Activated naive CD8-positive, alpha-beta T cell treated with anti-CD3 and anti-CD28 coated beads, Interleukin-2, amount 10 ng/mL, durations not matched to agents 7 days and 5 days (primary cell): ENCODE measurements at regions not wholly inside any gene's neighbourhood (a gene's known extent, or its start where the extent isn't known, plus 50 kb on each side); places are given as distances from the start of the nearest gene placed in this dataset.

Source experiments
- ATAC-seq: fragments of 150-1000 bp; cut with Tn5 transposase; one replicate; pipeline ENCODE4 v1.10.0; 2021; ENCODE audit warnings: low read depth, moderate library complexity
- POLR2A ChIA-PET: fragments of 350-600 bp; sonication (Branson Sonifier 250); formaldehyde crosslinking; loops from one replicate; lab custom pipeline; 2021; ENCODE audit warnings: antibody characterized with exemption; lab: Charles Lee
- DNase-seq: peaks from one replicate; pipeline ENCODE4 v3.0.0; 2021
- H3K27ac Mint-ChIP-seq: one replicate; pipeline ENCODE4 v1.8.0; 2022; ENCODE audit warnings: mild to moderate bottlenecking, mixed read lengths
- H3K27me3 Mint-ChIP-seq: one replicate; pipeline ENCODE4 v1.8.0; 2022; ENCODE audit warnings: mild to moderate bottlenecking, moderate library complexity, mixed read lengths
- H3K36me3 Mint-ChIP-seq: one replicate; pipeline ENCODE4 v1.8.0; 2021; ENCODE audit warnings: mild to moderate bottlenecking, mixed read lengths
- H3K4me1 Mint-ChIP-seq: one replicate; pipeline ENCODE4 v1.8.0; 2021; ENCODE audit warnings: mixed read lengths
- H3K4me3 Mint-ChIP-seq: one replicate; pipeline ENCODE4 v1.8.0; 2022; ENCODE audit warnings: mild to moderate bottlenecking, moderate library complexity, mixed read lengths
- H3K9me3 Mint-ChIP-seq: one replicate; pipeline ENCODE4 v1.8.0; 2021; ENCODE audit warnings: mixed read lengths

GRCh38 chr3:171963546-171963945 lies 75.8 kb upstream of the FNDC3B start:
- ATAC-seq, result no peak
- no peaks in the 10 kb centered on the region for H3K27me3 Mint-ChIP-seq
- peaks cover 13% of the 10 kb centered on the region for H3K4me1 Mint-ChIP-seq
- no peak overlapping the region for H3K27ac Mint-ChIP-seq
- DNase-seq, result no peak
- no peak overlapping the region for H3K4me3 Mint-ChIP-seq
- no peaks in the 10 kb centered on the region for H3K36me3 Mint-ChIP-seq
- POLR2A ChIA-PET, result no interaction called here
- peaks cover 2% of the 10 kb centered on the region for H3K9me3 Mint-ChIP-seq

- ATAC-seq (no peak), DNase-seq (no peak)
- no peaks in the 10 kb centered on the region for H3K27me3 Mint-ChIP-seq
- POLR2A ChIA-PET, result no interaction called here
- no peak overlapping the region for H3K4me3 Mint-ChIP-seq
- peaks cover 3% of the 10 kb centered on the region for H3K9me3 Mint-ChIP-seq
- H3K27ac Mint-ChIP-seq, result no peak overlapping the region
- H3K4me1 Mint-ChIP-seq, result peaks cover 10% of the 10 kb centered on the region
- H3K36me3 Mint-ChIP-seq, result no peaks in the 10 kb centered on the region
Observed at GRCh38 chr3:171965067-171965712, 74.2 kb upstream of the FNDC3B start.

- H3K4me1 Mint-ChIP-seq, result peaks cover 4% of the 10 kb centered on the region
- peaks cover 3% of the 10 kb centered on the region for H3K9me3 Mint-ChIP-seq
- no peak overlapping the region for H3K4me3 Mint-ChIP-seq
- DNase-seq, result no peak
- no peak overlapping the region for H3K27ac Mint-ChIP-seq
- POLR2A ChIA-PET, result no interaction called here
- ATAC-seq, result no peak
- H3K36me3 Mint-ChIP-seq, result no peaks in the 10 kb centered on the region
- H3K27me3 Mint-ChIP-seq, result no peaks in the 10 kb centered on the region
Observed at GRCh38 chr3:171966533-171967136, 72.7 kb upstream of the FNDC3B start.

GRCh38 chr3:171967137-171967783 lies 72.1 kb upstream of the FNDC3B start:
- POLR2A ChIA-PET, result no interaction called here
- no peak for DNase-seq
- ATAC-seq, result no peak

GRCh38 chr3:171967932-171968678 lies 71.3 kb upstream of the FNDC3B start:
- Mint-ChIP-seq H3K4me1 (peaks cover 4% of the 10 kb centered on the region), H3K4me3 (no peak overlapping the region), H3K9me3 (peaks cover 3% of the 10 kb centered on the region), H3K27ac (no peak overlapping the region), H3K36me3 (no peaks in the 10 kb centered on the region), H3K27me3 (no peaks in the 10 kb centered on the region)
- POLR2A ChIA-PET, result no interaction called here
- ATAC-seq, result no peak
- DNase-seq, result no peak

More at GRCh38 chr3:171967137-171967783, 72.1 kb upstream of the FNDC3B start:
- Mint-ChIP-seq H3K36me3 (no peaks in the 10 kb centered on the region), H3K27ac (no peak overlapping the region), H3K9me3 (peaks cover 3% of the 10 kb centered on the region), H3K27me3 (no peaks in the 10 kb centered on the region), H3K4me1 (peaks cover 4% of the 10 kb centered on the region), H3K4me3 (no peak overlapping the region)

GRCh38 chr3:171970301-171970788 lies 69.0 kb upstream of the FNDC3B start:
- no peak for ATAC-seq
- Mint-ChIP-seq H3K36me3 (no peaks in the 10 kb centered on the region), H3K4me3 (no peak overlapping the region), H3K9me3 (peaks cover 3% of the 10 kb centered on the region), H3K27me3 (peaks cover 3% of the 10 kb centered on the region), H3K27ac (no peak overlapping the region), H3K4me1 (peaks cover 4% of the 10 kb centered on the region)
- POLR2A ChIA-PET, result no interaction called here
- DNase-seq, result no peak

- POLR2A ChIA-PET, result no interaction called here
- peaks cover 4% of the 10 kb centered on the region for H3K4me1 Mint-ChIP-seq
- peaks cover 3% of the 10 kb centered on the region for H3K27me3 Mint-ChIP-seq
- no peaks in the 10 kb centered on the region for H3K36me3 Mint-ChIP-seq
- peaks cover 3% of the 10 kb centered on the region for H3K9me3 Mint-ChIP-seq
- ATAC-seq (no peak), DNase-seq (no peak)
- H3K4me3 Mint-ChIP-seq, result no peak overlapping the region
- H3K27ac Mint-ChIP-seq, result no peak overlapping the region
Observed at GRCh38 chr3:171971919-171972514, 67.4 kb upstream of the FNDC3B start.

GRCh38 chr3:171972871-171973348 lies 66.5 kb upstream of the FNDC3B start:
- ATAC-seq (no peak), DNase-seq (no peak)
- H3K9me3 Mint-ChIP-seq, result peaks cover 4% of the 10 kb centered on the region
- H3K4me1 Mint-ChIP-seq, result peaks cover 3% of the 10 kb centered on the region
- H3K4me3 Mint-ChIP-seq, result no peak overlapping the region
- no peak overlapping the region for H3K27ac Mint-ChIP-seq
- peaks cover 3% of the 10 kb centered on the region for H3K27me3 Mint-ChIP-seq
- H3K36me3 Mint-ChIP-seq, result no peaks in the 10 kb centered on the region
- POLR2A ChIA-PET, result no interaction called here

GRCh38 chr3:171974986-171975837 lies 64.2 kb upstream of the FNDC3B start:
- no peak for ATAC-seq
- peaks cover 3% of the 10 kb centered on the region for H3K4me1 Mint-ChIP-seq
- no peak overlapping the region for H3K4me3 Mint-ChIP-seq
- H3K9me3 Mint-ChIP-seq, result peaks cover 4% of the 10 kb centered on the region
- no peak overlapping the region for H3K27ac Mint-ChIP-seq
- DNase-seq, result no peak
- POLR2A ChIA-PET, result no interaction called here
- H3K36me3 Mint-ChIP-seq, result peaks cover 4% of the 10 kb centered on the region
- peaks cover 3% of the 10 kb centered on the region for H3K27me3 Mint-ChIP-seq

- POLR2A ChIA-PET, result no interaction called here
- no peak for DNase-seq
- peaks cover 9% of the 10 kb centered on the region for H3K4me1 Mint-ChIP-seq
- peaks cover 4% of the 10 kb centered on the region for H3K9me3 Mint-ChIP-seq
- peaks cover 5% of the 10 kb centered on the region for H3K36me3 Mint-ChIP-seq
- H3K27ac Mint-ChIP-seq, result no peak overlapping the region
- H3K27me3 Mint-ChIP-seq, result peaks cover 3% of the 10 kb centered on the region
- no peak overlapping the region for H3K4me3 Mint-ChIP-seq
- no peak for ATAC-seq
Observed at GRCh38 chr3:171976526-171976925, 62.9 kb upstream of the FNDC3B start.

GRCh38 chr3:171977441-171977840 lies 61.9 kb upstream of the FNDC3B start:
- Mint-ChIP-seq H3K36me3 (peaks cover 5% of the 10 kb centered on the region), H3K27ac (no peak overlapping the region), H3K27me3 (peaks cover 6% of the 10 kb centered on the region), H3K4me1 (peaks cover 9% of the 10 kb centered on the region), H3K9me3 (peaks cover 4% of the 10 kb centered on the region), H3K4me3 (no peak overlapping the region)
- POLR2A ChIA-PET, result no interaction called here
- ATAC-seq, result no peak
- no peak for DNase-seq

GRCh38 chr3:171977860-171978259 lies 61.5 kb upstream of the FNDC3B start:
- POLR2A ChIA-PET, result no interaction called here
- DNase-seq (no peak), ATAC-seq (peak; percentile 49)
- Mint-ChIP-seq H3K4me1 (peaks cover 9% of the 10 kb centered on the region), H3K9me3 (peaks cover 5% of the 10 kb centered on the region), H3K27me3 (peaks cover 6% of the 10 kb centered on the region), H3K36me3 (peaks cover 5% of the 10 kb centered on the region), H3K27ac (peak overlapping the region; percentile 11), H3K4me3 (no peak overlapping the region)
